HG03565 (cell line): ENCODE measurements at regions not wholly inside any gene's neighbourhood (a gene's known extent, or its start where the extent isn't known, plus 50 kb on each side); places are given as distances from the start of the nearest gene placed in this dataset.
"Not testable (repeated sequence)": the region's sequence is repeated elsewhere in the genome, so short reads cannot be mapped to it uniquely, and the experiment has no call there.

Experiments
- ATAC-seq: cut with Tn5 transposase; IDR thresholded peaks from one replicate; pipeline ENCODE4 v1.9.1; 2021; ENCODE audit warnings: mild to moderate bottlenecking, moderate library complexity; ENCODE audit not compliant: unreplicated experiment

GRCh38 chr5:25238720-25239119, 593.9 kb upstream of the CDH10 start:
- ATAC-seq = not testable (repeated sequence)

- ATAC-seq = no peak
Measured at GRCh38 chr5:25224316-25224982, 579.7 kb upstream of the CDH10 start.

- not testable (repeated sequence) for ATAC-seq
Measured at GRCh38 chr5:25199902-25200301, 555.1 kb upstream of the CDH10 start.

- no peak for ATAC-seq
Measured at GRCh38 chr5:25190521-25191000, 545.8 kb upstream of the CDH10 start.

- no peak for ATAC-seq
Measured at GRCh38 chr5:25181249-25181648, 536.5 kb upstream of the CDH10 start.

GRCh38 chr5:25162616-25163015, 517.8 kb upstream of the CDH10 start:
- ATAC-seq = not testable (repeated sequence)

GRCh38 chr5:25160891-25161290, 516.1 kb upstream of the CDH10 start:
- ATAC-seq = no peak

GRCh38 chr5:25150819-25151218, 506.0 kb upstream of the CDH10 start:
- ATAC-seq = no peak

GRCh38 chr5:25128606-25129005, 483.8 kb upstream of the CDH10 start:
- no peak for ATAC-seq

- ATAC-seq = no peak
Measured at GRCh38 chr5:25119650-25120049, 474.9 kb upstream of the CDH10 start.

GRCh38 chr5:25107853-25108252, 463.1 kb upstream of the CDH10 start:
- ATAC-seq = no peak

- ATAC-seq = no peak
Measured at GRCh38 chr5:25099538-25099937, 454.8 kb upstream of the CDH10 start.

- ATAC-seq = no peak
Measured at GRCh38 chr5:25095261-25095660, 450.5 kb upstream of the CDH10 start.

- no peak for ATAC-seq
Measured at GRCh38 chr5:25094219-25094618, 449.4 kb upstream of the CDH10 start.

- no peak for ATAC-seq
Measured at GRCh38 chr5:25091921-25092320, 447.1 kb upstream of the CDH10 start.

- ATAC-seq = no peak
Measured at GRCh38 chr5:25090854-25091253, 446.1 kb upstream of the CDH10 start.

GRCh38 chr5:25090275-25090674, 445.5 kb upstream of the CDH10 start:
- ATAC-seq = no peak

- ATAC-seq = not testable (repeated sequence)
Measured at GRCh38 chr5:25088689-25089088, 443.9 kb upstream of the CDH10 start.

- not testable (repeated sequence) for ATAC-seq
Measured at GRCh38 chr5:25083261-25083660, 438.5 kb upstream of the CDH10 start.

- ATAC-seq = no peak
Measured at GRCh38 chr5:25066239-25066638, 421.5 kb upstream of the CDH10 start.

GRCh38 chr5:25064306-25064705, 419.5 kb upstream of the CDH10 start:
- ATAC-seq = no peak

- ATAC-seq = no peak
Measured at GRCh38 chr5:25060575-25060974, 415.8 kb upstream of the CDH10 start.

GRCh38 chr5:25056836-25057235, 412.1 kb upstream of the CDH10 start:
- no peak for ATAC-seq
